ENCODE measurements at regions not wholly inside any gene's neighbourhood (a gene's known extent, or its start where the extent isn't known, plus 50 kb on each side); places are given as distances from the start of the nearest gene placed in this dataset.

- no peak overlapping the region for H3K4me3 ChIP-seq
- H3K27ac ChIP-seq, result no peak overlapping the region
- H3K9me3 ChIP-seq, result no peaks in the 10 kb centered on the region
- no peak for TF ChIP-seq CTCF (IDR thresholded peaks at IDR 0.05)
- intact Hi-C loops (cut with DNase I; ENCODE audit: low total_unique reads), result no loop called here
- H3K27me3 ChIP-seq, result no peaks in the 10 kb centered on the region
- DNase-seq, result no peak
- no peaks in the 10 kb centered on the region for H3K4me1 ChIP-seq
- H3K36me3 ChIP-seq, result no peaks in the 10 kb centered on the region
These were observed 121.8 kb upstream of the C11orf87 start for GRCh38 chr11:109300211-109300610.

DNA sequence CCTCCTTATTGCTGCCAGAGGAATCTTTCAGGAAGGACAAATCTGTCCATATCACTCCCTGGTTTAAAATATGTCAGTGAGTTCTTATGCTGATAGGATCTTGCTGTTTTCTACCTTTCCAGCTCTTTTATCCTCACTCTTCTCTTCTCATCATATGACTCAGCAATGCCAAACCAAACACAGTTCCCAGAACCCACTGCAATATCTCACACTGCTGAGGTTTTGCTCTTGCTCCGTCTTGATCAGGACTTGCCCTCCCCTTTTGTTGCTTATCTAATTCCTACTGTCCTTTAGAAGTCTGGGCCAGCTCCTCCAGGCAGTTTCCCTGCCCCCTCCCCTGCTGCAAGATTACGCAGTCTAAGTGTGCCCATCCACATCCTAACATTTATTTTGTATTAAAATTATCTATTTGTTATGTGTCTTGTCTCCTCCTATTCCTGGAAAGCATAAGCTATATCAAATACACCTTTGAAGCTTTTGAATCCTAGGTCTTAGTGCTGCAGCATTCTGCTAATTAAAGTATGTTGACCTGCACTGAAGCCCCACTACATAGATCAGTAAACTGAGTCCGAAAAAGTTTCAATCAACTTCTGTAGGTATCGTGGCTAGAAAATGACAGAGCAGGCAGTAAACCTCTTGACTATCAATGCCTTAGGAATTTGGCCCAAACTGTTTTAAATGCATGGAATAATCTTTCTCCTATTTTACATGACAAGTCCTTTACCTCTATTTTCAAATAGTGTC is 119.2 kb upstream of the C11orf87 start:
- H3K9me3 ChIP-seq, result no peaks in the 10 kb centered on the region
- no peak for TF ChIP-seq CTCF (IDR thresholded peaks at IDR 0.05)
- no peaks in the 10 kb centered on the region for H3K36me3 ChIP-seq
- no peaks in the 10 kb centered on the region for H3K27me3 ChIP-seq
- H3K4me1 ChIP-seq, result no peaks in the 10 kb centered on the region
- DNase-seq, result no peak
- intact Hi-C loops (cut with DNase I; ENCODE audit: low total_unique reads), result no loop called here
- no peak overlapping the region for H3K27ac ChIP-seq
- H3K4me3 ChIP-seq, result no peak overlapping the region

GRCh38 chr11:109303342-109303741 is 118.6 kb upstream of the C11orf87 start:
- H3K4me3 ChIP-seq, result no peak overlapping the region
- H3K4me1 ChIP-seq, result no peaks in the 10 kb centered on the region
- H3K27ac ChIP-seq, result no peak overlapping the region
- H3K9me3 ChIP-seq, result no peaks in the 10 kb centered on the region
- H3K36me3 ChIP-seq, result no peaks in the 10 kb centered on the region
- DNase-seq, result no peak
- no peak for TF ChIP-seq CTCF (IDR thresholded peaks at IDR 0.05)
- no peaks in the 10 kb centered on the region for H3K27me3 ChIP-seq
- intact Hi-C loops (cut with DNase I; ENCODE audit: low total_unique reads), result no loop called here

DNA sequence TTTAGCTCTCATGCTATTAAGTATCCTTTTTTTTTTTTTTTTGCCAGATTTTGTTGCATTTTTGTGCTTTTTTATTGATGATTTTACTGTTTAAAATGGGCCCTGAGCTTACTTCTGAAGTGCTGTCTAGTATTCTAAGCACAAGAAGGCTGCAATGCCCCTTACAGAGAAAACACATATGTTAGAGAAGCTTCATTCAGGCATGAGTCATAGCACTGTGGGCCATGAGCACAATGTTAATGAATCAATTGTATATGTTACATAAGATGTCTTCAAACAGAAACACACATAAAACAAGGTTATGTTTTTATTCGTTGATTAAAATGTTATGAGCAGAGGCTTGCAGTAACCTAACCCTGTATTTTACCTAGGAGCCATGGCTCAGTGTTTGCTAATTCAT is 117.8 kb upstream of the C11orf87 start:
- no peak for DNase-seq
- no peaks in the 10 kb centered on the region for H3K36me3 ChIP-seq
- H3K4me3 ChIP-seq, result no peak overlapping the region
- no peak overlapping the region for H3K27ac ChIP-seq
- no peak for TF ChIP-seq CTCF (IDR thresholded peaks at IDR 0.05)
- intact Hi-C loops (cut with DNase I; ENCODE audit: low total_unique reads), result no loop called here
- H3K27me3 ChIP-seq, result no peaks in the 10 kb centered on the region
- no peaks in the 10 kb centered on the region for H3K4me1 ChIP-seq
- no peaks in the 10 kb centered on the region for H3K9me3 ChIP-seq

- no peaks in the 10 kb centered on the region for H3K4me1 ChIP-seq
These were observed 117.0 kb upstream of the C11orf87 start for GRCh38 chr11:109305009-109305408.

More at GRCh38 chr11:109305009-109305408, 117.0 kb upstream of the C11orf87 start:
- Histone ChIP-seq H3K27me3 (no peaks in the 10 kb centered on the region), H3K27ac (no peak overlapping the region), H3K4me3 (no peak overlapping the region), H3K9me3 (no peaks in the 10 kb centered on the region), H3K36me3 (no peaks in the 10 kb centered on the region)
- intact Hi-C loops (cut with DNase I; ENCODE audit: low total_unique reads), result no loop called here
- no peak for TF ChIP-seq CTCF (IDR thresholded peaks at IDR 0.05)
- no peak for DNase-seq

All from tibial artery (tissue), 4 donors.